PC-3 (cell line): ENCODE measurements at regions not wholly inside any gene's neighbourhood (a gene's known extent, or its start where the extent isn't known, plus 50 kb on each side); places are given as distances from the start of the nearest gene placed in this dataset.

Experiments
- EZH2 ChIP-seq: fragments of 300-600 bp; sonication (generic); IDR thresholded peaks from one replicate; pipeline ENCODE4 v1.6.1; 2017; ENCODE audit warnings: antibody characterized with exemption, mild to moderate bottlenecking, low read length; ENCODE audit not compliant: unreplicated experiment
- EZH2phosphoT487 ChIP-seq: fragments of 300-600 bp; sonication (generic); IDR thresholded peaks from 2 replicates; pipeline ENCODE4 v1.6.1; 2018; ENCODE audit warnings: mild to moderate bottlenecking, antibody characterized with exemption, low read length, borderline replicate concordance
- TF ChIP-seq, protein P1 (sequence below): fragments of 300-600 bp; sonication (generic); conservative IDR thresholded peaks from 2 replicates; pipeline ENCODE4 v1.5.1; 2017; ENCODE audit warnings: antibody characterized with exemption, low read depth, mild to moderate bottlenecking, low read length

GRCh38 chr5:162657076-162657475 lies 589.5 kb downstream of the GABRG2 start:
- TF ChIP-seq, protein P1, sequence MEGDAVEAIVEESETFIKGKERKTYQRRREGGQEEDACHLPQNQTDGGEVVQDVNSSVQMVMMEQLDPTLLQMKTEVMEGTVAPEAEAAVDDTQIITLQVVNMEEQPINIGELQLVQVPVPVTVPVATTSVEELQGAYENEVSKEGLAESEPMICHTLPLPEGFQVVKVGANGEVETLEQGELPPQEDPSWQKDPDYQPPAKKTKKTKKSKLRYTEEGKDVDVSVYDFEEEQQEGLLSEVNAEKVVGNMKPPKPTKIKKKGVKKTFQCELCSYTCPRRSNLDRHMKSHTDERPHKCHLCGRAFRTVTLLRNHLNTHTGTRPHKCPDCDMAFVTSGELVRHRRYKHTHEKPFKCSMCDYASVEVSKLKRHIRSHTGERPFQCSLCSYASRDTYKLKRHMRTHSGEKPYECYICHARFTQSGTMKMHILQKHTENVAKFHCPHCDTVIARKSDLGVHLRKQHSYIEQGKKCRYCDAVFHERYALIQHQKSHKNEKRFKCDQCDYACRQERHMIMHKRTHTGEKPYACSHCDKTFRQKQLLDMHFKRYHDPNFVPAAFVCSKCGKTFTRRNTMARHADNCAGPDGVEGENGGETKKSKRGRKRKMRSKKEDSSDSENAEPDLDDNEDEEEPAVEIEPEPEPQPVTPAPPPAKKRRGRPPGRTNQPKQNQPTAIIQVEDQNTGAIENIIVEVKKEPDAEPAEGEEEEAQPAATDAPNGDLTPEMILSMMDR, result no peak
- TF ChIP-seq EZH2 (no peak), EZH2phosphoT487 (no peak)
